ENCODE measurements at regions not wholly inside any gene's neighbourhood (a gene's known extent, or its start where the extent isn't known, plus 50 kb on each side); places are given as distances from the start of the nearest gene placed in this dataset.

DNA sequence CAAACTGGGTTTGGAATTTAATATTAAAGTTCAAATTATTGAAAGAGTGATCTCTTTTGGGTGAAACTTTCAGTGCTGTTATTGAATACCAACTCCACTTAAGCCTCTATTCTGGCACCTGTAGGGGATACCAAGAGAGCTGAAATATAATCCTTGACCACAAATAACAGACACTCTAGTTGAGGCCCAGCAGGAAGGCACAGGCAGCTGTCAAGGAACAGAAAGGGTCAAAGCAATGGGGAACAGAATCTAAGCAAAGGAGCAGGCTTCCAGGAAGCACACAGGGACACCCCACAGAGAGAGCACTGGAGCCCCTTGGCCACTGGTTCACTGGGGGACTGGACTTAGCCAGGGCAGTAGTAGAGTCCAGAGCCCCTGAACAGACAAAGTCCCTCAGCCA lies 120.9 kb upstream of the SFSWAP start:
- TF ChIP-seq LEF1 (IDR thresholded peaks at IDR 0.05; ENCODE audit: borderline replicate concordance) (no peak), BHLHE40 (IDR thresholded peaks at IDR 0.05; ENCODE audit: borderline replicate concordance) (no peak), ELF4 (IDR thresholded peaks at IDR 0.05) (no peak), L3MBTL2 (conservative IDR thresholded peaks at IDR 0.05) (no peak), SUZ12 (IDR thresholded peaks at IDR 0.05) (no peak), FOXK2 (IDR thresholded peaks at IDR 0.05) (no peak), CTBP1 (IDR thresholded peaks at IDR 0.05; ENCODE audit: borderline replicate concordance) (no peak), SP1 (IDR thresholded peaks at IDR 0.05) (no peak), TARDBP (IDR thresholded peaks at IDR 0.05) (no peak), ZNF384 (IDR thresholded peaks at IDR 0.05) (no peak), ARNT (IDR thresholded peaks at IDR 0.05) (no peak), NFRKB (IDR thresholded peaks at IDR 0.05) (no peak), FOXA1 (IDR thresholded peaks at IDR 0.05) (no peak), FOXM1 (IDR thresholded peaks at IDR 0.05; ENCODE audit: borderline replicate concordance) (no peak)
- TF ChIP-seq, protein P1, sequence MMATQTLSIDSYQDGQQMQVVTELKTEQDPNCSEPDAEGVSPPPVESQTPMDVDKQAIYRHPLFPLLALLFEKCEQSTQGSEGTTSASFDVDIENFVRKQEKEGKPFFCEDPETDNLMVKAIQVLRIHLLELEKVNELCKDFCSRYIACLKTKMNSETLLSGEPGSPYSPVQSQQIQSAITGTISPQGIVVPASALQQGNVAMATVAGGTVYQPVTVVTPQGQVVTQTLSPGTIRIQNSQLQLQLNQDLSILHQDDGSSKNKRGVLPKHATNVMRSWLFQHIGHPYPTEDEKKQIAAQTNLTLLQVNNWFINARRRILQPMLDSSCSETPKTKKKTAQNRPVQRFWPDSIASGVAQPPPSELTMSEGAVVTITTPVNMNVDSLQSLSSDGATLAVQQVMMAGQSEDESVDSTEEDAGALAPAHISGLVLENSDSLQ (IDR thresholded peaks at IDR 0.05) = no peak
- ChIA-PET CTCF (no interaction called here), POLR2A (no interaction called here)
- no peak for DNase-seq (ENCODE audit: extremely low spot score)

DNA sequence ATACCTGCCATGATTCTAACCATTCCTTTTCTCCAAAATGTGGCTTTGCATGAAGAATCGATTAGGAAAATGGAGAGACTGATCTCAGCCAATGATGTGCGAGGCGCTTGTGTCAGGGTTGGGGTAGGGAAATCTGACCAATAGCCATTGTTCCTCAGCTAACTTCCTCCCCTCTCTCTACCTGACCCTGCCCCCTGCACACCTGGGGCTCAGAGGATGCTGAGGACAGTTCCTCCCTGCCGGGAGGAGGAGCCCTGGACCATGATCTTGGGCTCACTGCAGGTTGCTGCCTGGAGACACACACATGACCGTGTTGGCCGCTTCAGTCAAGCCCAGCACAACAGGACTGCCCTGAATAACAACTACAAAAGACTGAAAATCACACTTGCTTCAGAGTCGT lies 119.8 kb upstream of the SFSWAP start:
- TF ChIP-seq LEF1 (IDR thresholded peaks at IDR 0.05; ENCODE audit: borderline replicate concordance) (no peak), TARDBP (IDR thresholded peaks at IDR 0.05) (no peak), CTBP1 (IDR thresholded peaks at IDR 0.05; ENCODE audit: borderline replicate concordance) (no peak), HDGF (IDR thresholded peaks at IDR 0.05; ENCODE audit: borderline replicate concordance) (no peak), FOXM1 (IDR thresholded peaks at IDR 0.05; ENCODE audit: borderline replicate concordance) (no peak), ARNT (IDR thresholded peaks at IDR 0.05) (no peak), FOXA1 (IDR thresholded peaks at IDR 0.05) (no peak), FOXK2 (IDR thresholded peaks at IDR 0.05) (no peak)
- CTCF ChIA-PET = no interaction called here
- POLR2A ChIA-PET = no interaction called here
- no peak for DNase-seq (ENCODE audit: extremely low spot score)

DNA sequence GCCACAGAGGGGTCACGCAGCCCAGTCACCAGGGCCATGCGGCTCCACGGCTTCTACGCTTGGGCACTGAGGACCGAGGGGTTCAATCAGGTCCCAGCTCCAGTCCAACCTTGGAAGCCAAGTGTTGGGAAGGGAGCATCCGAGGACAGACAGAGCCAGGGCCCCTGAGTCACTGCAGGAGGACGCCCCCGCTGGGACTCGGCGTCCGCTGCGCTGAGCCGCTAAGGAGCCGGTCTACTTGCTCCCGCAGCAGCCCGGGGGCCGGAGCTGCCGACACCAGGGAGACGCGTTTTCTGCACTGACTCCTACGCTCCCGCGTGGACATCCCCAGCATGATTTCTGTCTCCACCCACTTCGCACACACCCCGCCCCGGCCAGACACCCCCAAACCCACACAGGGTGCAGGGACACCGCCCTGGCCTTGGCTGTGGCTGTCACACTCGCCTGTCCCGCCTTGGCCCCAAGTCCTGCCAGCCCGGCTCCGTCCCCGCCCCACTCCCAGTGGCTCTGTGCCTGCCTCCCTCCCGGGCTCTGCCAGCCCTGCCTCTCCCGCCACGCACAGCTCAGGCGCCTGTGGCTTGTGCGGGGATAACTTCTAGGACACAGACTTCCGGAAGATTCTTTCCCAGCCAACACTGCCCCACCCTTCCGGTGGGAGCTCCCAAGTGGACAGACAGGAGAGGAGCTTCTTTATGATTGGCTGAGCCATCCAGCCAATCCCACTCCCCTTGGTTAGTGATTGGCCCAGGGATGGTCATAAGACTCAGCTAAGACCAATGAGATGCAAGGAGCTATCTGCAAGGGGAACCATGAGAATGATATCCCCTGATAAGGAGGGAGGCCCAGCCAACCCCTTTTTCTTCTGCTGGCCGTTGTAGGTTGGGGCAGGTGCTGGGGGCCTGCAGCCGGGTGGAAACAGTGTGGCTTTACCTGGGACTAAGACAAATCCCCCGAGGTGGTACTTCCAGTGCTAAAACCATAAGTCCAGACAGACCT lies 118.9 kb upstream of the SFSWAP start:
- ChIA-PET CTCF (no interaction called here), POLR2A (no interaction called here)
- no peak for DNase-seq (ENCODE audit: extremely low spot score)
- TF ChIP-seq L3MBTL2 (conservative IDR thresholded peaks at IDR 0.05) (no peak), BHLHE40 (IDR thresholded peaks at IDR 0.05; ENCODE audit: borderline replicate concordance) (no peak)

DNA sequence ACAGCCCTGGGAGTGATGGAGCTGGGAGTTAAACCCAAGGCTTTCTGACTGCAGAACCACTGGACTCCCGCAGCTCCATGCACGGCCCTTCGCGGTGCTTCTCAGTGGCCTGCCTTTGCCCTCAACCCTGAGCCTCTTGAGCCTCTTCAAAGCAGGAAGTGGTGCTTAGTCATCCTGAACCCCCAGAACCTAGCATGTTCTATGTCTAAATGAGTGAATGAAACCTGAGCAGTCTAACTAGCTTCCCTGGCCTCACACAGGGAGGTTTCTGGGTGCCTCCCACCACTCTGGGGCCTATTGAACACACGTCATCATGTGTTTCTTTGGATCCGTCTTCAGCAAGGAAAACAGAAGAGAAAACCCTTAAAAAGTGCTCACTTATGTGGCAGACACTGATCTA lies 117.9 kb upstream of the SFSWAP start:
- DNase-seq (ENCODE audit: extremely low spot score) = no peak
- TF ChIP-seq L3MBTL2 (conservative IDR thresholded peaks at IDR 0.05) (no peak), SP1 (IDR thresholded peaks at IDR 0.05) (no peak), ARNT (IDR thresholded peaks at IDR 0.05) (no peak), HDGF (IDR thresholded peaks at IDR 0.05; ENCODE audit: borderline replicate concordance) (no peak), BHLHE40 (IDR thresholded peaks at IDR 0.05; ENCODE audit: borderline replicate concordance) (no peak)
- TF ChIP-seq, protein P1 (IDR thresholded peaks at IDR 0.05) = no peak
- ChIA-PET CTCF (no interaction called here), POLR2A (no interaction called here)

DNA sequence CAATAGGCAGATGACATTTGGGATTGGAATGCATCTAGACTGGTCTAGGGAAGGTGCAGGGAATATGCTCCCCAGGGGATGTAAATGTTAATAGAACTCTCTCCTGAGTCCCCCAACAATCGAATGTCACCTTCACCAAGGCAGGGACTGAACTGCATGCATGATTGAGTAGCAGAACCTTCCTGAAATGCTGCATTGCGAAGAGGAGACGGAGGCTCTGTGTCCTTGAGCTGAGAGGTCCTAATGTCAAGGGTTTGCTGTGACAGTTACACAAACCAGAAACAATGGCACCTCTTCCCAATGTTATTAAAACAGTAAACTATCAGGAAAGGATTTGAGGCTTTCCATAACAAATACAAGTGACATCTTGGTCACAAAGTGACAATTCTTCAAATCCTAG lies 117.5 kb upstream of the SFSWAP start:
- TF ChIP-seq SUZ12 (IDR thresholded peaks at IDR 0.05) (no peak), LEF1 (IDR thresholded peaks at IDR 0.05; ENCODE audit: borderline replicate concordance) (no peak)
- no peak for DNase-seq (ENCODE audit: extremely low spot score)
- ChIA-PET POLR2A (no interaction called here), CTCF (no interaction called here)

DNA sequence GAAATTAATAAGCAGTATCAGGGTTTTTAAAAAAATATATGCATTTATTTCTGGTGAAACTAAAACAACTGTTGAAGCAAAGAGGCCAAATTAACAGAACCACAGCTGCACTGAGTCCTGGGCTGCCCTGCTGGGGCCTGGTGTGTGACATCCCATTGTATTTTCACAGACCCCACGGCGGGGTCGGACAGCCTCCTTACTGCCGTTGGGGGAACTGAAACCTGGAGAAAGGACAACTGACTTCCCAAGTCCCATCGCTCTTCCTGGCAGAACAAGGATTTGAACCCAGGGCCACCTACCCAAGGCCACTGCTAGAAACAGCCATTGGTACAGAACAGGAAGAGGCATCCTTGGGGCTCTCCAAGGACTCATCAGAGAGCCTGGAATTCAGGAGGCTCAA lies 114.8 kb upstream of the SFSWAP start:
- POLR2A ChIA-PET = no interaction called here
- TF ChIP-seq SP1 (IDR thresholded peaks at IDR 0.05) (no peak), TARDBP (IDR thresholded peaks at IDR 0.05) (no peak), FOXK2 (IDR thresholded peaks at IDR 0.05) (no peak), HDGF (IDR thresholded peaks at IDR 0.05; ENCODE audit: borderline replicate concordance) (no peak), ARNT (IDR thresholded peaks at IDR 0.05) (no peak), FOXA1 (IDR thresholded peaks at IDR 0.05) (no peak), BHLHE40 (IDR thresholded peaks at IDR 0.05; ENCODE audit: borderline replicate concordance) (no peak), L3MBTL2 (conservative IDR thresholded peaks at IDR 0.05) (no peak), CTBP1 (IDR thresholded peaks at IDR 0.05; ENCODE audit: borderline replicate concordance) (no peak), FOXM1 (IDR thresholded peaks at IDR 0.05; ENCODE audit: borderline replicate concordance) (no peak), ZNF384 (IDR thresholded peaks at IDR 0.05) (no peak), NFRKB (IDR thresholded peaks at IDR 0.05) (no peak), SUZ12 (IDR thresholded peaks at IDR 0.05) (no peak)
- TF ChIP-seq, protein P1 (IDR thresholded peaks at IDR 0.05) = no peak
- DNase-seq (ENCODE audit: extremely low spot score) = no peak
- CTCF ChIA-PET = no interaction called here

DNA sequence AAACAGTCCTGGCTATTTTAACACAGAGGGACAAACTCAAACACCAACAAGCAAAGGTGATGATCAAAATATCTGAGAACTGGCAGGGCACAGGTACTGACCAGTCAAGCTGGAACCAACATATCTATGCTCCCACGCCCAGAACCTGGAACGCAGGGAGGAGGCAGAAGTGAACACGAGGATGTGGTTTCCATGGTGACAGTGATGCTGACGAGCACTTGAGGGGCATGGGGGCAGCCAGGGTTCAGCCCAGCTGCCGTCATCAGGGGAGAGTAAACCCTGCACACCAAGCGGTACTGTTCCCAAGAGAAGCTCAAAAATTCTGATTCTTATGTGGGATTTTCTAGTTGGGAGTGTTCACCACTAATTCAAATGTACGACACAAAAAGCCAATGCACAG lies 113.6 kb upstream of the SFSWAP start:
- DNase-seq (ENCODE audit: extremely low spot score) = no peak
- CTCF ChIA-PET = no interaction called here
- POLR2A ChIA-PET = interaction anchor here (0.6 kb wide), 1 partner anchor 185 kb away, joined by 3 read pairs; no protein-coding TSS in a partner anchor
- TF ChIP-seq TARDBP (IDR thresholded peaks at IDR 0.05) = no peak
- no peak for TF ChIP-seq ZNF384 (IDR thresholded peaks at IDR 0.05)
